Liver (tissue), 8 donors: ENCODE measurements at regions not wholly inside any gene's neighbourhood (a gene's known extent, or its start where the extent isn't known, plus 50 kb on each side); places are given as distances from the start of the nearest gene placed in this dataset.
A peak's percentile ranks its signal among the peaks of the same experiment; 100 is the strongest.

Source experiments
- DNase-seq: peaks from one replicate; pipeline ENCODE4 v3.0.0-alpha.2; 2017; ENCODE audit warnings: low spot score
- H3K27ac ChIP-seq, 2 donors: one replicate each; pipeline ENCODE4 v1.7.0; 2013; ENCODE audit warnings: inconsistent platforms in 2 of 2, low read length in 2 of 2, control low read depth in 1 of 2, low read depth in 1 of 2, mild to moderate bottlenecking in 1 of 2
- H3K27me3 ChIP-seq, 4 donors: one replicate each; pipeline versions ENCODE4 v1.6.1 to v1.7.0; 2013; ENCODE audit warnings: low read length in 3 of 4, inconsistent platforms in 1 of 4, mild to moderate bottlenecking in 1 of 4, moderate library complexity in 1 of 4; ENCODE audit not compliant: control insufficient read depth in 4 of 4, insufficient read depth in 4 of 4
- H3K36me3 ChIP-seq, 4 donors: one replicate each; pipeline versions ENCODE4 v1.6.1 to v1.7.0; 2013; ENCODE audit warnings: low read length in 3 of 4, mild to moderate bottlenecking in 3 of 4, low read depth in 1 of 4, moderate library complexity in 1 of 4; ENCODE audit not compliant: control insufficient read depth in 4 of 4, insufficient read depth in 3 of 4
- H3K4me1 ChIP-seq, 4 donors: one replicate each; pipeline versions ENCODE4 v1.6.1 to v1.7.0; 2013; ENCODE audit warnings: low read length in 3 of 4, mild to moderate bottlenecking in 3 of 4, moderate library complexity in 1 of 4; ENCODE audit not compliant: control insufficient read depth in 4 of 4, insufficient read depth in 4 of 4
- H3K4me3 ChIP-seq, 3 donors: one replicate each; pipeline versions ENCODE4 v1.6.1 to v1.7.0; 2013; ENCODE audit warnings: low read length in 3 of 3, control low read depth in 1 of 3, low read depth in 1 of 3, mild to moderate bottlenecking in 1 of 3
- H3K9ac ChIP-seq, 2 donors: one replicate each; pipeline ENCODE4 v1.7.0; 2013; ENCODE audit warnings: low read length in 2 of 2, mild to moderate bottlenecking in 2 of 2, moderate library complexity in 2 of 2, control low read depth in 1 of 2, low read depth in 1 of 2
- H3K9me3 ChIP-seq, 4 donors: one replicate each; pipeline versions ENCODE4 v1.6.1 to v1.7.0; 2013; ENCODE audit warnings: low read length in 3 of 4; ENCODE audit not compliant: control insufficient read depth in 4 of 4
- ATF3 ChIP-seq: IDR thresholded peaks from 2 replicates; pipeline ENCODE4 v1.6.1; 2016; ENCODE audit warnings: antibody characterized with exemption
- CTCF ChIP-seq: fragments of 150-350 bp; IDR thresholded peaks from 2 replicates; pipeline ENCODE4 v1.5.1; 2017; ENCODE audit warnings: improper control_type of control experiment, low read depth, low read length; ENCODE audit not compliant: missing input control
- EGR1 ChIP-seq, 2 donors: IDR thresholded peaks; 2 replicates each; pipeline ENCODE4 v1.6.1; 2016 to 2018; ENCODE audit warnings: antibody characterized with exemption in 2 of 2, low read depth in 2 of 2
- FOXA1 ChIP-seq: IDR thresholded peaks from 2 replicates; pipeline ENCODE4 v1.6.1; 2016; ENCODE audit warnings: antibody characterized with exemption
- FOXA2 ChIP-seq: IDR thresholded peaks from 2 replicates; pipeline ENCODE4 v1.6.1; 2016; ENCODE audit warnings: antibody characterized with exemption
- GABPA ChIP-seq, 2 donors: IDR thresholded peaks in 1 of 2; conservative IDR thresholded peaks in 1 of 2; 2 replicates each; pipeline ENCODE4 v1.6.1; 2016; ENCODE audit warnings: antibody characterized with exemption in 2 of 2, mild to moderate bottlenecking in 1 of 2, moderate library complexity in 1 of 2
- HNF4A ChIP-seq, 2 donors: conservative IDR thresholded peaks; 2 replicates each; pipeline ENCODE4 v1.6.1; 2016; ENCODE audit warnings: antibody characterized with exemption in 2 of 2, mild to moderate bottlenecking in 2 of 2
- HNF4G ChIP-seq: IDR thresholded peaks from 2 replicates; pipeline ENCODE4 v1.6.1; 2016; ENCODE audit warnings: antibody characterized with exemption
- JUND ChIP-seq, 2 donors: IDR thresholded peaks; 2 replicates each; pipeline ENCODE4 v1.6.1; 2016; ENCODE audit warnings: antibody characterized with exemption in 2 of 2
- MAX ChIP-seq: IDR thresholded peaks from 2 replicates; pipeline ENCODE4 v1.6.1; 2016; ENCODE audit warnings: antibody characterized with exemption
- NR2F2 ChIP-seq: IDR thresholded peaks from 2 replicates; pipeline ENCODE4 v1.6.1; 2016; ENCODE audit warnings: antibody characterized with exemption
- RAD21 ChIP-seq, 2 donors: IDR thresholded peaks; 2 replicates each; pipeline ENCODE4 v1.6.1; 2016; ENCODE audit warnings: antibody characterized with exemption in 2 of 2, mild to moderate bottlenecking in 2 of 2
- REST ChIP-seq: IDR thresholded peaks from 2 replicates; pipeline ENCODE4 v1.6.1; 2016; ENCODE audit warnings: antibody characterized with exemption, mild to moderate bottlenecking
- RXRA ChIP-seq, 2 donors: IDR thresholded peaks; 2 replicates each; pipeline ENCODE4 v1.6.1; 2017 to 2018; ENCODE audit warnings: antibody characterized with exemption in 2 of 2, mild to moderate bottlenecking in 1 of 2
- SP1 ChIP-seq: IDR thresholded peaks from 2 replicates; pipeline ENCODE4 v1.6.1; 2018; ENCODE audit warnings: antibody characterized with exemption, mild to moderate bottlenecking
- TAF1 ChIP-seq: conservative IDR thresholded peaks from 2 replicates; pipeline ENCODE4 v1.6.1; 2016; ENCODE audit warnings: antibody characterized with exemption, mild to moderate bottlenecking
- YY1 ChIP-seq: IDR thresholded peaks from 2 replicates; pipeline ENCODE4 v1.6.1; 2016; ENCODE audit warnings: antibody characterized with exemption, mild to moderate bottlenecking
- ZBTB33 ChIP-seq: IDR thresholded peaks from 2 replicates; pipeline ENCODE4 v1.6.1; 2016; ENCODE audit warnings: antibody characterized with exemption
- WGBS: extraction: QIAGEN DNeasy Blood & Tissue Kit; methylation state at CpG from one replicate; pipeline ENCODE4 v1.1.7; 2013; 5-methylcytosine and 5-hydroxymethylcytosine counted together
- donor health status: healthy.
- donor health status: healthy.
- donor health status: healthy.
- donor health status: healthy.
- donor health status: healthy.

- Histone ChIP-seq H3K36me3 (peaks cover 0 to 6% (median 2%) of the 10 kb centered on the region in 4 donors), H3K4me3 (no peak overlapping the region), H3K27me3 (no peaks in the 10 kb centered on the region), H3K27ac (peak overlapping the region; percentile 27 to 28), H3K9me3 (no peaks in the 10 kb centered on the region), H3K9ac (no peak overlapping the region), H3K4me1 (peaks cover 7 to 47% (median 40%) of the 10 kb centered on the region in 4 donors)
- no peak for DNase-seq
- TF ChIP-seq ZBTB33 (peak; percentile 23), FOXA1 (peak; percentile 38), EGR1 (IDR thresholded peaks at IDR 0.05; ENCODE audit: low read depth in 2 of 2) (no peak), TAF1 (no peak), RAD21 (IDR thresholded peaks at IDR 0.05) (peak in 1 of 2 donors; percentile 2), ATF3 (no peak), SP1 (peak; percentile 21), CTCF (no peak), HNF4A (conservative IDR thresholded peaks at IDR 0.05) (peak; percentile 67 to 85), HNF4G (peak; percentile 25), NR2F2 (no peak), RXRA (IDR thresholded peaks at IDR 0.05) (peak; percentile 16 to 50), JUND (IDR thresholded peaks at IDR 0.05) (peak; percentile 31 to 56), FOXA2 (no peak), MAX (no peak), YY1 (peak; percentile 42), GABPA (IDR thresholded peaks at IDR 0.05 in 1 of 2, conservative IDR thresholded peaks at IDR 0.05 in 1 of 2) (no peak), REST (no peak)
- WGBS, result 24% methylated on average over 4 of the region's 4 CpGs
Observed at GRCh38 chr7:131076711-131077181, 250.9 kb upstream of the MKLN1 start.
